ENCODE measurements at regions not wholly inside any gene's neighbourhood (a gene's known extent, or its start where the extent isn't known, plus 50 kb on each side); places are given as distances from the start of the nearest gene placed in this dataset.
"Not testable (repeated sequence)": the region's sequence is repeated elsewhere in the genome, so short reads cannot be mapped to it uniquely, and the experiment has no call there.

DNA sequence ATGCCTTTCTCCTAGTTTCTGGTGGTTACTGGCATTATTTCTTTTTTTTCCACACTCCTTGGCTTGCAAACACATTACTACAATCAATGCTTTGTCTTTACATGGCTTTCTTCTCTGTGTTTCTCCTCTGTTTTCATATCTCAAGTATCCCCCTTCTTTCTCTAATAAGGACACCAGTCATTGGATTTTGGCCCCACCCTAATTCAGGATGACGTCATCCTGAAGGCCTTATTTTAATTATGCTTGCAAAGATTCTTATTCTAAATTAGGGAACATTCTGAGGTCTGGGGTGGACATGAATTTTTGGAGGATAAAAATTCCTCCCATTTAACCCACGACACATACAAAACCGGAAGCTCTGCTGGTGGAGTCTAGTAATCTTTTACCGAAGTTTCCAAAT, 1556.6 kb downstream of the DPP10 start:
- TF ChIP-seq, protein P1, sequence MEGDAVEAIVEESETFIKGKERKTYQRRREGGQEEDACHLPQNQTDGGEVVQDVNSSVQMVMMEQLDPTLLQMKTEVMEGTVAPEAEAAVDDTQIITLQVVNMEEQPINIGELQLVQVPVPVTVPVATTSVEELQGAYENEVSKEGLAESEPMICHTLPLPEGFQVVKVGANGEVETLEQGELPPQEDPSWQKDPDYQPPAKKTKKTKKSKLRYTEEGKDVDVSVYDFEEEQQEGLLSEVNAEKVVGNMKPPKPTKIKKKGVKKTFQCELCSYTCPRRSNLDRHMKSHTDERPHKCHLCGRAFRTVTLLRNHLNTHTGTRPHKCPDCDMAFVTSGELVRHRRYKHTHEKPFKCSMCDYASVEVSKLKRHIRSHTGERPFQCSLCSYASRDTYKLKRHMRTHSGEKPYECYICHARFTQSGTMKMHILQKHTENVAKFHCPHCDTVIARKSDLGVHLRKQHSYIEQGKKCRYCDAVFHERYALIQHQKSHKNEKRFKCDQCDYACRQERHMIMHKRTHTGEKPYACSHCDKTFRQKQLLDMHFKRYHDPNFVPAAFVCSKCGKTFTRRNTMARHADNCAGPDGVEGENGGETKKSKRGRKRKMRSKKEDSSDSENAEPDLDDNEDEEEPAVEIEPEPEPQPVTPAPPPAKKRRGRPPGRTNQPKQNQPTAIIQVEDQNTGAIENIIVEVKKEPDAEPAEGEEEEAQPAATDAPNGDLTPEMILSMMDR (IDR thresholded peaks at IDR 0.05) = no peak
- H3K9me3 ChIP-seq = no peaks in the 10 kb centered on the region
- ATAC-seq (ENCODE audit: insufficient number of reproducible peaks, low FRiP score, low read depth) = no peak
- no peak for DNase-seq (ENCODE audit: low spot score)
- H3K27me3 ChIP-seq (replicated peaks; ENCODE audit: insufficient read depth) = no peaks in the 10 kb centered on the region
- H3K4me3 ChIP-seq = no peak overlapping the region
- H3K4me1 ChIP-seq (ENCODE audit: control insufficient read depth in 1 of 2, low read depth in 2 of 2) = no peaks in the 10 kb centered on the region
- H3K36me3 ChIP-seq = no peaks in the 10 kb centered on the region
- H3K27ac ChIP-seq = no peak overlapping the region

GRCh38 chr2:116023026-116023425, 1580.6 kb downstream of the DPP10 start:
- H3K9me3 ChIP-seq = no peaks in the 10 kb centered on the region
- H3K36me3 ChIP-seq = no peaks in the 10 kb centered on the region
- H3K4me3 ChIP-seq = no peak overlapping the region
- no peak overlapping the region for H3K27ac ChIP-seq
- ATAC-seq (ENCODE audit: insufficient number of reproducible peaks, low FRiP score, low read depth) (no peak), DNase-seq (ENCODE audit: low spot score) (no peak)
- H3K27me3 ChIP-seq (replicated peaks; ENCODE audit: insufficient read depth) = no peaks in the 10 kb centered on the region
- TF ChIP-seq, protein P1 (IDR thresholded peaks at IDR 0.05) = no peak
- H3K4me1 ChIP-seq (ENCODE audit: control insufficient read depth in 1 of 2, low read depth in 2 of 2) = no peaks in the 10 kb centered on the region

DNA sequence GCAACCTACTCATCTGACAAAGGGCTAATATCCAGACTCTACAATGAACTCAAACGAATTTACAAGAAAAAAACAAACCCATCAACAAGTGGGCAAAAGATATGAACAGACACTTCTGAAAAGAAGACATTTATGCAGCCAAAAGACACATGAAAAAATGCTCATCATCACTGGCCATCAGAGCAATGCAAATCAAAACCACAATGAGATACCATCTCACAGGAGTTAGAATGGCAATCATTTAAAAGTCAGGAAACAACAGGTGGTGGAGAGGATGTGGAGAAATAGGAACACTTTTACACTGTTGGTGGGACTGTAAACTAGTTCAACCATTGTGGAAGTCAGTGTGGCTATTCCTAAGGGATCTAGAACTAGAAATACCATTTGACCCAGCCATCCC, 1596.3 kb downstream of the DPP10 start:
- not testable (repeated sequence) for H3K27me3 ChIP-seq (replicated peaks; ENCODE audit: insufficient read depth); H3K4me1 ChIP-seq (ENCODE audit: control insufficient read depth in 1 of 2, low read depth in 2 of 2); ATAC-seq (ENCODE audit: insufficient number of reproducible peaks, low FRiP score, low read depth); H3K36me3 ChIP-seq; H3K9me3 ChIP-seq; DNase-seq (ENCODE audit: low spot score); H3K27ac ChIP-seq; H3K4me3 ChIP-seq

- Histone ChIP-seq H3K27ac (no peak overlapping the region), H3K4me1 (ENCODE audit: control insufficient read depth in 1 of 2, low read depth in 2 of 2) (no peaks in the 10 kb centered on the region), H3K9me3 (no peaks in the 10 kb centered on the region), H3K36me3 (no peaks in the 10 kb centered on the region), H3K27me3 (replicated peaks; ENCODE audit: insufficient read depth) (no peaks in the 10 kb centered on the region), H3K4me3 (no peak overlapping the region)
- TF ChIP-seq, protein P1 (IDR thresholded peaks at IDR 0.05) = no peak
- ATAC-seq (ENCODE audit: insufficient number of reproducible peaks, low FRiP score, low read depth) = no peak
- DNase-seq (ENCODE audit: low spot score) = no peak
Measured at GRCh38 chr2:116042530-116042929, 1600.1 kb downstream of the DPP10 start.

GRCh38 chr2:116057538-116057937, 1615.1 kb downstream of the DPP10 start:
- Histone ChIP-seq H3K4me3 (no peak overlapping the region), H3K27ac (no peak overlapping the region), H3K27me3 (replicated peaks; ENCODE audit: insufficient read depth) (no peaks in the 10 kb centered on the region), H3K36me3 (no peaks in the 10 kb centered on the region), H3K9me3 (no peaks in the 10 kb centered on the region), H3K4me1 (ENCODE audit: control insufficient read depth in 1 of 2, low read depth in 2 of 2) (no peaks in the 10 kb centered on the region)
- DNase-seq (ENCODE audit: low spot score) = no peak
- ATAC-seq (ENCODE audit: insufficient number of reproducible peaks, low FRiP score, low read depth) = no peak
- TF ChIP-seq, protein P1 (IDR thresholded peaks at IDR 0.05) = no peak

GRCh38 chr2:116061023-116061422, 1618.6 kb downstream of the DPP10 start:
- TF ChIP-seq, protein P1 (IDR thresholded peaks at IDR 0.05) = no peak
- H3K27ac ChIP-seq = no peak overlapping the region
- no peaks in the 10 kb centered on the region for H3K27me3 ChIP-seq (replicated peaks; ENCODE audit: insufficient read depth)
- H3K9me3 ChIP-seq = no peaks in the 10 kb centered on the region
- H3K4me3 ChIP-seq = no peak overlapping the region
- no peaks in the 10 kb centered on the region for H3K4me1 ChIP-seq (ENCODE audit: control insufficient read depth in 1 of 2, low read depth in 2 of 2)
- DNase-seq (ENCODE audit: low spot score) = no peak
- H3K36me3 ChIP-seq = no peaks in the 10 kb centered on the region
- no peak for ATAC-seq (ENCODE audit: insufficient number of reproducible peaks, low FRiP score, low read depth)

Data from thoracic aorta (tissue), 2 donors.